Neural cell (in vitro differentiated cells): ENCODE measurements at regions not wholly inside any gene's neighbourhood (a gene's known extent, or its start where the extent isn't known, plus 50 kb on each side); places are given as distances from the start of the nearest gene placed in this dataset.

Experiments
- H2AFZ ChIP-seq: fragments of 200-600, 300-800 bp; sonication (generic), shearing (Covaris generic); 2 replicates; pipeline ENCODE4 v1.6.0; 2014; ENCODE audit warnings: low read depth, mild to moderate bottlenecking, antibody characterized with exemption, low read length, moderate library complexity
- H3F3A ChIP-seq: fragments of 200-600 bp; shearing (Covaris generic); 2 replicates; pipeline ENCODE4 v1.6.1; 2016; ENCODE audit warnings: mild to moderate bottlenecking, moderate library complexity, mixed read lengths, antibody characterized with exemption, low read length; ENCODE audit not compliant: insufficient read depth, poor library complexity, severe bottlenecking
- H3K27ac ChIP-seq: fragments of 200-600, 300-800 bp; sonication (generic), shearing (Covaris generic); 2 replicates; pipeline ENCODE4 v1.5.1; 2014; ENCODE audit warnings: mild to moderate bottlenecking, low read length, moderate library complexity
- H3K27me3 ChIP-seq: fragments of 300-800, 200-600 bp; sonication (generic), shearing (Covaris generic); 2 replicates; pipeline ENCODE4 v1.6.0; 2014; ENCODE audit warnings: mild to moderate bottlenecking, low read depth, low read length, moderate library complexity; ENCODE audit not compliant: insufficient read depth
- H3K36me3 ChIP-seq: fragments of 300-800, 200-600 bp; sonication (generic), shearing (Covaris generic); 2 replicates; pipeline ENCODE4 v1.5.1; 2014; ENCODE audit warnings: mild to moderate bottlenecking, antibody characterized with exemption, low read length, moderate library complexity; ENCODE audit not compliant: insufficient read depth
- H3K4me2 ChIP-seq: fragments of 300-800, 200-600 bp; sonication (generic), shearing (Covaris generic); 2 replicates; pipeline ENCODE4 v1.6.0; 2014; ENCODE audit warnings: mild to moderate bottlenecking, low read length
- H3K4me3 ChIP-seq: fragments of 300-800, 200-600 bp; sonication (generic), shearing (Covaris generic); 2 replicates; pipeline ENCODE4 v1.5.1; 2014; ENCODE audit warnings: mild to moderate bottlenecking, low read length, moderate library complexity
- H3K79me2 ChIP-seq: fragments of 200-600 bp; shearing (Covaris generic); replicated peaks from 2 replicates; pipeline ENCODE4 v1.6.0; 2014; ENCODE audit warnings: mild to moderate bottlenecking, low read length, moderate library complexity; ENCODE audit not compliant: insufficient read depth
- H3K9ac ChIP-seq: fragments of 300-800, 200-600 bp; sonication (generic), shearing (Covaris generic); 2 replicates; pipeline ENCODE4 v1.6.1; 2016; ENCODE audit warnings: mild to moderate bottlenecking, low read length, mixed read lengths
- H3K9me2 ChIP-seq: fragments of 200-600 bp; shearing (Covaris generic); 2 replicates; pipeline ENCODE4 v1.6.1; 2016; ENCODE audit warnings: mild to moderate bottlenecking, low read length, mixed read lengths; ENCODE audit not compliant: insufficient read depth
- H3K9me3 ChIP-seq: fragments of 200-600, 300-800 bp; sonication (generic), shearing (Covaris generic); 2 replicates; pipeline ENCODE4 v1.6.1; 2016; ENCODE audit warnings: mild to moderate bottlenecking, mixed run types, low read length, moderate library complexity, mixed read lengths
- H4K20me1 ChIP-seq: fragments of 200-600 bp; shearing (Covaris generic); 2 replicates; pipeline ENCODE4 v1.6.1; 2016; ENCODE audit warnings: mild to moderate bottlenecking, mixed run types; ENCODE audit not compliant: insufficient read depth
- CTCF ChIP-seq: fragments of 450-650 bp; IDR thresholded peaks from 2 replicates; pipeline ENCODE4 v1.5.1; 2014; ENCODE audit warnings: antibody characterized with exemption, mild to moderate bottlenecking, moderate library complexity; ENCODE audit not compliant: poor library complexity, severe bottlenecking
- EP300 ChIP-seq: fragments of 450-650 bp; conservative IDR thresholded peaks from 2 replicates; pipeline ENCODE4 v1.6.1; 2014; ENCODE audit warnings: antibody characterized with exemption, mild to moderate bottlenecking, moderate library complexity; ENCODE audit not compliant: poor library complexity, severe bottlenecking
- EZH2 ChIP-seq: fragments of 200-600, 300-800 bp; shearing (Covaris generic), sonication (generic); IDR thresholded peaks from 2 replicates; pipeline ENCODE4 v1.6.1; 2014; ENCODE audit warnings: antibody characterized with exemption, low read length, borderline replicate concordance, mild to moderate bottlenecking; ENCODE audit not compliant: insufficient read depth, poor library complexity, severe bottlenecking
- MXI1 ChIP-seq: fragments of 450-650 bp; conservative IDR thresholded peaks from 2 replicates; pipeline ENCODE4 v1.6.1; 2014; ENCODE audit warnings: antibody characterized with exemption, mild to moderate bottlenecking; ENCODE audit not compliant: poor library complexity, severe bottlenecking
- POLR2AphosphoS5 ChIP-seq: IDR thresholded peaks from 2 replicates; pipeline ENCODE4 v1.6.1; 2012
- RAD21 ChIP-seq: fragments of 450-650 bp; conservative IDR thresholded peaks from 2 replicates; pipeline ENCODE4 v1.6.1; 2014; ENCODE audit warnings: antibody characterized with exemption, mild to moderate bottlenecking, moderate library complexity
- SMC3 ChIP-seq: fragments of 450-650 bp; conservative IDR thresholded peaks from 2 replicates; pipeline ENCODE4 v1.6.1; 2014; ENCODE audit warnings: antibody characterized with exemption, mild to moderate bottlenecking, moderate library complexity; ENCODE audit not compliant: poor library complexity
- TAF1 ChIP-seq: IDR thresholded peaks from 2 replicates; pipeline ENCODE4 v1.6.1; 2012; ENCODE audit warnings: low read depth
- TF ChIP-seq, protein P1 (sequence below): IDR thresholded peaks from 2 replicates; pipeline ENCODE4 v1.6.1; 2012; ENCODE audit warnings: borderline replicate concordance

- TF ChIP-seq RAD21, result no peak
- peak; percentile 20 for TF ChIP-seq POLR2AphosphoS5
These were observed 289.9 kb upstream of the ATP11B start for GRCh38 chr3:182503401-182503800.

GRCh38 chr3:182508919-182509711 is 284.2 kb upstream of the ATP11B start:
- no peak overlapping the region for H2AFZ ChIP-seq
- TF ChIP-seq EZH2 (no peak), EP300 (no peak), MXI1 (no peak), RAD21 (no peak), CTCF (no peak), POLR2AphosphoS5 (no peak), TAF1 (no peak), SMC3 (no peak)
- TF ChIP-seq, protein P1, sequence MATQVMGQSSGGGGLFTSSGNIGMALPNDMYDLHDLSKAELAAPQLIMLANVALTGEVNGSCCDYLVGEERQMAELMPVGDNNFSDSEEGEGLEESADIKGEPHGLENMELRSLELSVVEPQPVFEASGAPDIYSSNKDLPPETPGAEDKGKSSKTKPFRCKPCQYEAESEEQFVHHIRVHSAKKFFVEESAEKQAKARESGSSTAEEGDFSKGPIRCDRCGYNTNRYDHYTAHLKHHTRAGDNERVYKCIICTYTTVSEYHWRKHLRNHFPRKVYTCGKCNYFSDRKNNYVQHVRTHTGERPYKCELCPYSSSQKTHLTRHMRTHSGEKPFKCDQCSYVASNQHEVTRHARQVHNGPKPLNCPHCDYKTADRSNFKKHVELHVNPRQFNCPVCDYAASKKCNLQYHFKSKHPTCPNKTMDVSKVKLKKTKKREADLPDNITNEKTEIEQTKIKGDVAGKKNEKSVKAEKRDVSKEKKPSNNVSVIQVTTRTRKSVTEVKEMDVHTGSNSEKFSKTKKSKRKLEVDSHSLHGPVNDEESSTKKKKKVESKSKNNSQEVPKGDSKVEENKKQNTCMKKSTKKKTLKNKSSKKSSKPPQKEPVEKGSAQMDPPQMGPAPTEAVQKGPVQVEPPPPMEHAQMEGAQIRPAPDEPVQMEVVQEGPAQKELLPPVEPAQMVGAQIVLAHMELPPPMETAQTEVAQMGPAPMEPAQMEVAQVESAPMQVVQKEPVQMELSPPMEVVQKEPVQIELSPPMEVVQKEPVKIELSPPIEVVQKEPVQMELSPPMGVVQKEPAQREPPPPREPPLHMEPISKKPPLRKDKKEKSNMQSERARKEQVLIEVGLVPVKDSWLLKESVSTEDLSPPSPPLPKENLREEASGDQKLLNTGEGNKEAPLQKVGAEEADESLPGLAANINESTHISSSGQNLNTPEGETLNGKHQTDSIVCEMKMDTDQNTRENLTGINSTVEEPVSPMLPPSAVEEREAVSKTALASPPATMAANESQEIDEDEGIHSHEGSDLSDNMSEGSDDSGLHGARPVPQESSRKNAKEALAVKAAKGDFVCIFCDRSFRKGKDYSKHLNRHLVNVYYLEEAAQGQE, result no peak
- H3K9ac ChIP-seq, result no peak overlapping the region
- no peaks in the 10 kb centered on the region for H4K20me1 ChIP-seq
- no peaks in the 10 kb centered on the region for H3K79me2 ChIP-seq
- no peak overlapping the region for H3K4me2 ChIP-seq
- H3F3A ChIP-seq, result no peaks in the 10 kb centered on the region
- no peak overlapping the region for H3K4me3 ChIP-seq
- no peaks in the 10 kb centered on the region for H3K9me2 ChIP-seq
- no peaks in the 10 kb centered on the region for H3K36me3 ChIP-seq
- no peaks in the 10 kb centered on the region for H3K9me3 ChIP-seq
- no peaks in the 10 kb centered on the region for H3K27me3 ChIP-seq
- H3K27ac ChIP-seq, result no peak overlapping the region

More at GRCh38 chr3:182503401-182503800, 289.9 kb upstream of the ATP11B start:
- H3K4me3 ChIP-seq, result no peak overlapping the region
- no peaks in the 10 kb centered on the region for H3K9me3 ChIP-seq
- no peak overlapping the region for H3K27ac ChIP-seq
- no peak overlapping the region for H3K9ac ChIP-seq
- H3K36me3 ChIP-seq, result no peaks in the 10 kb centered on the region
- no peak overlapping the region for H2AFZ ChIP-seq
- no peaks in the 10 kb centered on the region for H3K27me3 ChIP-seq
- H3K4me2 ChIP-seq, result no peak overlapping the region
- no peaks in the 10 kb centered on the region for H4K20me1 ChIP-seq
- H3K9me2 ChIP-seq, result no peaks in the 10 kb centered on the region
- H3F3A ChIP-seq, result peaks cover 3% of the 10 kb centered on the region
- no peaks in the 10 kb centered on the region for H3K79me2 ChIP-seq
